Epidermal melanocyte (primary cell): ENCODE measurements at regions not wholly inside any gene's neighbourhood (a gene's known extent, or its start where the extent isn't known, plus 50 kb on each side); places are given as distances from the start of the nearest gene placed in this dataset.
"Not testable (repeated sequence)": the region's sequence is repeated elsewhere in the genome, so short reads cannot be mapped to it uniquely, and the experiment has no call there.

ENCODE experiments used
- DNase-seq: peaks from one replicate; pipeline ENCODE4 v3.0.0; 2011; ENCODE audit warnings: low spot score; ENCODE audit not compliant: insufficient read length

DNA sequence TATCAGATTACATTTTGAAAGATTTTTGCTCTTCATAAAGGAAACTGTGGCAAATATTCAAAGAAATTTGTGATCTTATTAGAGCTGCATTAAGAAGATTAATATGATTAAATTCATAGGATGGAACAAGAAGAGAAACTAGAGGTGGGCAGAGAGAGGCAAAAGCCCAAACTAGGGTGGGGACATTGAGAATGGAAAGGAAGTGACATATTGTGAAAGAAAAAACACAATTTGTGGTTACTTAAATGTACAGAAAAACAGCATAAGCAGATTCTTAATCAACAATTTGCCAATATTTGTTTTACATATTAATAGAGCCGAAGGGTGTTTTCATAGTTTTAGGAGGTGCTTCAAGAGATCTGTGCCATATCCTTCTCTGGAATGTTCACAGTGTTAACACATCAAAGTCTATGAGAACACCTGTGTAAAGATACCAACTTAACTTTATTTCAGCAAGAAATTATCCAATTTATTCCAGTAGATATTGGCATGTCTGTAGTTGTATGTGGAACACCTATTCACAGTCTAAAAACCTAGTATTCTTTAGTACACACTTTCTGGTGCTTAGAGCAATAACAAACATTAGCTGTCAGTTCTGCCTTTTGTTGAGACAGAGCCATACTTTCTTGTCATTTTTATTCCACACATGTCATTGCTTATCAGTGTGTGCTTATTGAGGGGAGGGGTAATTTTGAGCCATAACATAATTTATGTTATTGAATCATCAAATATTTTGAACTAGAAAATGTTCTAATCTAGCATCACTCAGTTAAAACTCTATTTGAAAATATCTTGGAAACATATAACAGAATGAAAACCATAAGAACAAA, 401.5 kb downstream of the PTPRC start:
- DNase-seq: no peak

GRCh38 chr1:199041173-199041914, 402.5 kb downstream of the PTPRC start:
- no peak for DNase-seq

- DNase-seq: no peak
These were observed 403.4 kb downstream of the PTPRC start for GRCh38 chr1:199042193-199042592.

- DNase-seq: peak; percentile 29
These were observed 405.4 kb downstream of the PTPRC start for GRCh38 chr1:199044191-199044590.

GRCh38 chr1:199046618-199047017, 407.8 kb downstream of the PTPRC start:
- no peak for DNase-seq

GRCh38 chr1:199054694-199055093, 415.9 kb downstream of the PTPRC start:
- DNase-seq: no peak

DNA sequence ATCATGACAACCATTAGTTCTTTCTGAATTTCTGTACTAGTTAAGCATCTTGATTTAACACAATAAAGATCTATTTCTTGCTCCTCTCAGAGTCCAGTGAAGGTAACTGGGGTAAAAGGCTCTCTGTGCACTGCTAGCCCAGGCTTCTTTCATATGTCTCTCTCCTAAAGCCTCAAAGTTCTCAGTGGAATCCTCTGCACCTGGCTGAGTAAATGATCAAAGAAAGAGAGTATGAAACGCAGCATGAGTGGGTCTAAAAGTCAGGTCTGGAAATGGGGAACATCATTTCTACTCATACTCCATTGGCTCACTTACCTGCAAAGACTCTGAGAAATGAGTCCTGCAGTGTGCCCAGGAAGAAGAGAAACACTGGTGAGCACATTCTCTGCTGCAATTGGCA, 418.5 kb downstream of the PTPRC start:
- no peak for DNase-seq

GRCh38 chr1:199058281-199058680, 419.4 kb downstream of the PTPRC start:
- no peak for DNase-seq

DNA sequence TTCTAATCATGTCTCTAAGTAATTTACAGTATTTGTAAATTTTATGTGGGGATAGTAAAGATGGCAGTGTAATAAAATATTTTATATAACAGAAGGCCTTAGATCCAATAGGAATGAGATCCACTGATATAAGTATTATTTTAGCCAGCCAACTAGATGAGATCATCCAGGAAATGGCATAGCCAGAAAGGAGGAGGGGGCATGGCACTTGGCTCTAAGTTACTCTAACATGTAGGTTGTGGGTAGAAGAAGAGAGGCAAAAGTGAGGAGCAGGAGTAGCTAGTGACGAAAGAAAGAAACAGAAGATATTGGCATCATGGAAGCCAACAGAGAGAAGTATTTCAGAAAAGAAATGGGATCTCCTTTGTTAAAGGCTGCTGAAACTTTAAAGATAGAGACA, 426.1 kb downstream of the PTPRC start:
- no peak for DNase-seq

DNA sequence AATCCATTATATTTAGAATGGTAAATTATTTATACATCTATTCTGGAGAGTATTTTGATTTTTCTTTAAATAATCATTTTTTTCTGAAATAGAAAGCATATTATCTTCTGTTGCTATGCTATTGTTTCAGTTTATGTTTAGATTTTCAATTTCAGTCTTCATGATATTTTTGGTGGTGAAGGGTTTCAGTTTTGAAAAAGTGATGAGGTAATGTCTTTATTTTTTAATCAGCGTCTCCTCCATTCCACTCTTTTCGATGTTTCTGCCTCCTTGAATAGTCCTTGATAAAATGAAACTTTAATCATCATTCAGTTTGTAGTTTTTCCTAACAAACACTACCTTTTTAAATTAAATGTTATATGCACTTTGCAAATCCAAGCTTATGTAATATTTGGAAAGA, 428.6 kb downstream of the PTPRC start:
- DNase-seq: no peak

DNA sequence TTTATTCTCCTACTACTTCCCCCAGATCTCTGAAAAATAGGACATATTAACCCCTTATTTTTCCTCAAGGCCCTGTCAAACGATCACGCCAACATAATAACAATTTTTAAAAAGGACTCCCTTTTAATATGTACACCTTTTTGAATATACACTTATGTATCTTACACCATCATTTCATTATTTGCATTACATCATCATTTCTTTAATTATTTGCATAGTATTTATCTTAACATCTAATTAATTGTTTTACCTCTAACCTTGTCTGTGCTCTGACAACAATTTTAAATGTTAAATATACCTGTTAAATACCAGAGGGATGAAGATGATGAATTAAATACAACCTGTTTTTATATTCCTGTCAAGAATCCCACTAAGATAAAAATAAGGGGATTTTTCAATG, 432.2 kb downstream of the PTPRC start:
- DNase-seq: no peak

GRCh38 chr1:199073166-199073565, 434.3 kb downstream of the PTPRC start:
- DNase-seq: no peak

DNA sequence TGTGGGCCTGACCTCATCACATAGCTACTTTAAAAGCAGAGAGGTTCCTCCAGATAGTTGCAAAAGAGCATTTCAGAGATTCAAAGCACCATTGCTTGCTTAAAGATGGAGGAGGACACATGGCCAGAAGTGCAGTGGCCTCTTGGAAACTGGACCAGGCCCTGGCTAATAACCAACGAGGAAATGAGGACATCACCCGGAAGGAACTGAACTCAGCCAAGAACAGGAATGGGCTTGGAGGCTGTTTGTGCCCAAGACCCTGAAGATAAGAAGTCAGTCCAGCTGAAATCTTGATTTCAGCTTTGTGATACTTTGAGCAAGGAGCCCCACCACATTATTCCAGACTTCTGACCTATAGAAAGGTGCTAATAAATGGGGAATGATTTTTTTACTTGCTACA, 437.0 kb downstream of the PTPRC start:
- no peak for DNase-seq

- DNase-seq: no peak
These were observed 441.2 kb downstream of the PTPRC start for GRCh38 chr1:199079994-199080393.

GRCh38 chr1:199081739-199082138, 442.9 kb downstream of the PTPRC start:
- no peak for DNase-seq

GRCh38 chr1:199082778-199083389, 444.0 kb downstream of the PTPRC start:
- DNase-seq: no peak

DNA sequence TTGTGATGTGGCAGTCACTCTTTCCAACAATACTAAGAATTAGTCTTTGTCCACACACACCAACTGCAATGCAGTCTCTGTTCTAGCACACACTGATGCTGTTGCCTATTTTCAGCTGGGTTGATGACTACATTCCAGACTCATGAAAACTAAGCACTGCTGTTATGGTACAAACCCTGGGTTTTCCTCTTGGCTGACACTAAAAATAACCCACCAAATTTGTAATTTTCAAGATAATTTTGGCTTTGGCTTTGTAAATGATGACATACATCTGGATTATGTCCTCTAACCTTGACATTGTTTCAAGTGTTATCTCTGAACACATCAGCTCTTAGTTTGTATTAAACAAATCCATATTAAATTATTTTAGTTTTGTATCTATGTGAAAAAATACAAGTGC, 444.8 kb downstream of the PTPRC start:
- no peak for DNase-seq

DNA sequence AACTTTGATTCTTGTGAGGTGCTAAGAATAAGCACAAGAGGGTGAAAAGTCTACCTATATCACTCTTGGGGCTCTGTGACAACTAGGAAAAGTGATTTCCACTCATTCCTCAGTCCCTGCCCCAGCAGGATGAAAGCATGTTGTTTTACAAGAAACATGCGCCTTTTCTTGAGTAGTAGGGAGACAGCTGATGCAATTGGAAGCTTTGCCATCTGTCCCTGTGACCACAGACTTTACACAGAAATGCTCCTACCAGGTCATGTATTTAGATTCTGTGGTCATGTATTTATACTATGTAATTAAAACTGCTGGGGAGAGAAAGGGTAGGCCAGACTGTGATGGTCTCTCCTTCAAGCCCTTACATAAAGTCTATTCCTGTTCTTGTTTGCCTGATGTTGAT, 445.5 kb downstream of the PTPRC start:
- DNase-seq: no peak

DNA sequence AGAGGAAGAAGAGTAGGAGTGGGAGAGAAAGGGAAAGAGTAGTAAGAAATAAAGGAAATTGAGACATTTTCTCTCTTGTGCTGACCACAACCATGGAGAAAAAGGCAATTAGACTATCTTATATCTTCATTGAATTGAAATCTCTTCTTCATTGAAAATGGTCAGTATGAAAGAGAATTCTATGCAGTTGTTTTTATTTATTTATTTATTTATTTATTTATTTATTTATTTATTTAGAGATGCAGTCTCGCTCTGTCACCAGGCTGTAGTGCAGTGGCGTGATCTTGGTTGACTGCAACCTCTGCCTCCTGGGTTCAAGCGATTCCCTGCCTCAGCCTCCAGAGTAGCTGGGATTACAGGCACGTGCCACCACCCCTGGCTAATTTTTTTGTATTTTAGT, 447.1 kb downstream of the PTPRC start:
- no peak for DNase-seq

DNA sequence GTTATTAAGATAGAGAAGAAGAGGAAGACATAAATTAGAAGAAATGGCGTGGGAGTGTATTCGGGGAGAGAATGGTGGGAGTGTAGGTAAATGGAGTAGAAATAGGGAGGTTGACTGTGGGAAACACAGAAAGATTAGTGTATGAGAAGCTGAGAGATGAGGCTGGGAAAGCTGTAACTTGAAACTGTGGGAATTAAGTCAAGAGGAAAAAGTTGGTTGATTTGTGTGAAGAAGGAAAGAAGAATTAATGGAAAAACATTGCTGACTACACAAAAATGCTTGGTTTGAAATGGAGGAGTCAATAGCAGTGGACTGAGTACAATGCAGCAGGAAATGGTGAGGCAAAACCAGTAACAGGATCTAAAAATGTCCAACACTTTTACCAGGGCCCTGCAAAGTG, 448.3 kb downstream of the PTPRC start:
- DNase-seq: no peak

- no peak for DNase-seq
These were observed 450.7 kb downstream of the PTPRC start for GRCh38 chr1:199089393-199090122.

GRCh38 chr1:199095628-199096027, 456.8 kb downstream of the PTPRC start:
- not testable (repeated sequence) for DNase-seq
